ENCODE measurements at regions not wholly inside any gene's neighbourhood (a gene's known extent, or its start where the extent isn't known, plus 50 kb on each side); places are given as distances from the start of the nearest gene placed in this dataset.

GRCh38 chr12:46579474-46579873 is 206.9 kb upstream of the SLC38A2 start:
- H3K27ac Mint-ChIP-seq, result no peak overlapping the region
- no peak overlapping the region for H3K4me3 ChIP-seq (ENCODE audit: low read length)
- no peak overlapping the region for H3K4me3 Mint-ChIP-seq
- H3K27me3 ChIP-seq (ENCODE audit: control insufficient read depth, insufficient read depth, low read length, poor library complexity, severe bottlenecking), result no peaks in the 10 kb centered on the region
- H3K9me3 Mint-ChIP-seq, result peaks cover 33% of the 10 kb centered on the region
- H3K4me1 ChIP-seq (ENCODE audit: control insufficient read depth, insufficient read depth, low read length), result peaks cover 8% of the 10 kb centered on the region
- no peak for TF ChIP-seq CTCF (conservative IDR thresholded peaks at IDR 0.05)
- no peak overlapping the region for H3K27ac ChIP-seq (ENCODE audit: low read depth, low read length)
- peaks cover 13% of the 10 kb centered on the region for H3K36me3 Mint-ChIP-seq (ENCODE audit: low read depth)
- H3K4me1 Mint-ChIP-seq, result peaks cover 18% of the 10 kb centered on the region
- peaks cover 19% of the 10 kb centered on the region for H3K9me3 ChIP-seq (ENCODE audit: control insufficient read depth, low read length)
- DNase-seq, result no peak
- H3K36me3 ChIP-seq (ENCODE audit: control insufficient read depth, insufficient read depth, low read length), result no peaks in the 10 kb centered on the region
- no peaks in the 10 kb centered on the region for H3K27me3 Mint-ChIP-seq (ENCODE audit: insufficient read depth)
- no peak overlapping the region for H3K9ac ChIP-seq (ENCODE audit: extremely low read depth, low read length, poor library complexity, severe bottlenecking)

GRCh38 chr12:46578190-46578982 is 205.8 kb upstream of the SLC38A2 start:
- Histone ChIP-seq H3K9ac (ENCODE audit: extremely low read depth, low read length, poor library complexity, severe bottlenecking) (no peak overlapping the region), H3K27ac (ENCODE audit: low read depth, low read length) (no peak overlapping the region), H3K9me3 (ENCODE audit: control insufficient read depth, low read length) (peaks cover 9% of the 10 kb centered on the region), H3K4me3 (ENCODE audit: low read length) (no peak overlapping the region), H3K4me1 (ENCODE audit: control insufficient read depth, insufficient read depth, low read length) (peaks cover 8% of the 10 kb centered on the region), H3K27me3 (ENCODE audit: control insufficient read depth, insufficient read depth, low read length, poor library complexity, severe bottlenecking) (no peaks in the 10 kb centered on the region), H3K36me3 (ENCODE audit: control insufficient read depth, insufficient read depth, low read length) (no peaks in the 10 kb centered on the region)
- Mint-ChIP-seq H3K4me1 (peaks cover 22% of the 10 kb centered on the region), H3K9me3 (peaks cover 22% of the 10 kb centered on the region), H3K4me3 (no peak overlapping the region), H3K27me3 (ENCODE audit: insufficient read depth) (no peaks in the 10 kb centered on the region), H3K27ac (no peak overlapping the region), H3K36me3 (ENCODE audit: low read depth) (peaks cover 6% of the 10 kb centered on the region)
- WGBS, 2 experiments (ENCODE audit: insufficient coverage in 1 of 2, insufficient read length in 1 of 2), result 67 to 92% methylated on average over 3 to 4 of the region's 4 CpGs
- no peak for TF ChIP-seq CTCF (conservative IDR thresholded peaks at IDR 0.05)
- no peak for DNase-seq

- no peak for DNase-seq
- H3K4me1 Mint-ChIP-seq, result peaks cover 22% of the 10 kb centered on the region
Measured at GRCh38 chr12:46577063-46577776, 204.6 kb upstream of the SLC38A2 start.

More at GRCh38 chr12:46577063-46577776, 204.6 kb upstream of the SLC38A2 start:
- no peaks in the 10 kb centered on the region for H3K27me3 Mint-ChIP-seq (ENCODE audit: insufficient read depth)
- peaks cover 10% of the 10 kb centered on the region for H3K9me3 Mint-ChIP-seq
- Histone ChIP-seq H3K27ac (ENCODE audit: low read depth, low read length) (no peak overlapping the region), H3K9ac (ENCODE audit: extremely low read depth, low read length, poor library complexity, severe bottlenecking) (no peak overlapping the region), H3K27me3 (ENCODE audit: control insufficient read depth, insufficient read depth, low read length, poor library complexity, severe bottlenecking) (no peaks in the 10 kb centered on the region), H3K4me3 (ENCODE audit: low read length) (no peak overlapping the region), H3K9me3 (ENCODE audit: control insufficient read depth, low read length) (peaks cover 4% of the 10 kb centered on the region), H3K4me1 (ENCODE audit: control insufficient read depth, insufficient read depth, low read length) (peaks cover 8% of the 10 kb centered on the region), H3K36me3 (ENCODE audit: control insufficient read depth, insufficient read depth, low read length) (no peaks in the 10 kb centered on the region)
- no peak overlapping the region for H3K4me3 Mint-ChIP-seq
- TF ChIP-seq CTCF (conservative IDR thresholded peaks at IDR 0.05), result no peak
- H3K36me3 Mint-ChIP-seq (ENCODE audit: low read depth), result peaks cover 4% of the 10 kb centered on the region
- H3K27ac Mint-ChIP-seq, result no peak overlapping the region
- WGBS, 2 experiments (ENCODE audit: insufficient coverage in 1 of 2, insufficient read length in 1 of 2), result 95 to 96% methylated on average over 3 to 5 of the region's 5 CpGs
